B cell (primary cell): ENCODE measurements at regions not wholly inside any gene's neighbourhood (a gene's known extent, or its start where the extent isn't known, plus 50 kb on each side); places are given as distances from the start of the nearest gene placed in this dataset.
A peak's percentile ranks its signal among the peaks of the same experiment; 100 is the strongest.

Experiments
- ATAC-seq: fragments of 200-7000 bp; cut with Tn5 transposase; one replicate; pipeline ENCODE4 v1.10.0; 2021; ENCODE audit warnings: low read depth, mild to moderate bottlenecking, moderate number of reproducible peaks, moderate library complexity
- CTCF ChIA-PET: fragments of 350-600 bp; sonication (Branson Sonifier 250); formaldehyde crosslinking; loops from one replicate; lab custom pipeline; 2021; ENCODE audit warnings: antibody characterized with exemption, inconsistent platforms; lab: Charles Lee
- POLR2A ChIA-PET: fragments of 350-600 bp; sonication (Branson Sonifier 250); formaldehyde crosslinking; loops from one replicate; lab custom pipeline; 2021; ENCODE audit warnings: antibody characterized with exemption; lab: Charles Lee
- DNase-seq: peaks from one replicate; pipeline ENCODE4 v3.0.0; 2013
- H2AFZ ChIP-seq: 2 replicates; pipeline ENCODE4 v1.6.1; 2012; ENCODE audit warnings: mild to moderate bottlenecking, low read depth, low read length; ENCODE audit not compliant: insufficient read depth, poor library complexity, severe bottlenecking
- H3K27ac ChIP-seq, 2 donors: 1 replicate in 1 of 2; 2 replicates in 1 of 2; pipeline ENCODE4 v1.5.1; 2012 to 2013; ENCODE audit warnings: low read length in 2 of 2, mild to moderate bottlenecking in 2 of 2, moderate library complexity in 1 of 2
- H3K27me3 ChIP-seq, 4 experiments: fragments of 200-600 bp in 1 of 4; sonication (generic) in 1 of 4; replicated peaks in 1 of 4; 1 replicate in 2 of 4; 2 replicates in 2 of 4; pipeline versions ENCODE4 v1.6.1 to v1.7.0; 2013 to 2016; ENCODE audit warnings: low read length in 3 of 4, mild to moderate bottlenecking in 2 of 4, mixed read lengths in 1 of 4, moderate library complexity in 1 of 4; ENCODE audit not compliant: insufficient read depth in 4 of 4, control insufficient read depth in 3 of 4; ENCODE audit errors: control extremely low read depth in 1 of 4
- H3K36me3 ChIP-seq, 2 experiments: replicated peaks in 1 of 2; 1 replicate in 1 of 2; 2 replicates in 1 of 2; pipeline versions ENCODE4 v1.6.1 to v1.7.1; 2013; ENCODE audit warnings: low read length in 1 of 2; ENCODE audit not compliant: insufficient read depth in 2 of 2, control insufficient read depth in 1 of 2; ENCODE audit errors: control extremely low read depth in 1 of 2, extremely low read depth in 1 of 2
- H3K4me1 ChIP-seq, 2 donors: fragments of 200-600 bp in 1 of 2; sonication (generic) in 1 of 2; 1 replicate in 1 of 2; 2 replicates in 1 of 2; pipeline versions ENCODE4 v1.5.1 to v1.6.1; 2013 to 2017; ENCODE audit warnings: low read length in 2 of 2; ENCODE audit not compliant: control insufficient read depth in 2 of 2, insufficient read depth in 2 of 2
- H3K4me2 ChIP-seq: replicated peaks from 2 replicates; pipeline ENCODE3; 2012; ENCODE audit warnings: mild to moderate bottlenecking, low read depth, low read length; ENCODE audit not compliant: poor library complexity, severe bottlenecking
- H3K4me3 ChIP-seq, 5 experiments: fragments of 200-600 bp in 1 of 5; sonication (generic) in 1 of 5; 1 replicate in 3 of 5; 2 replicates in 2 of 5; pipeline versions ENCODE4 v1.5.1 to v1.7.0; 2011 to 2016; ENCODE audit warnings: low read length in 4 of 5, mild to moderate bottlenecking in 4 of 5, low read depth in 2 of 5, control low read depth in 1 of 5, moderate library complexity in 1 of 5; ENCODE audit not compliant: insufficient read depth in 1 of 5; ENCODE audit errors: control extremely low read depth in 1 of 5, extremely low read depth in 1 of 5
- H3K79me2 ChIP-seq: fragments of 200-600 bp; sonication (generic); one replicate; pipeline ENCODE4 v1.6.0; 2016; ENCODE audit warnings: low read length; ENCODE audit not compliant: control insufficient read depth, insufficient read depth
- H3K9ac ChIP-seq: fragments of 200-600 bp; sonication (generic); 2 replicates; pipeline ENCODE4 v1.6.1; 2017; ENCODE audit warnings: mild to moderate bottlenecking, low read length, moderate library complexity
- H3K9me3 ChIP-seq, 3 donors: one replicate each; pipeline versions ENCODE4 v1.6.1 to v1.7.1; 2013; ENCODE audit warnings: low read length in 2 of 3; ENCODE audit not compliant: control insufficient read depth in 2 of 3, insufficient read depth in 1 of 3; ENCODE audit errors: control extremely low read depth in 1 of 3
- H4K20me1 ChIP-seq: 2 replicates; pipeline ENCODE4 v1.6.0; 2012; ENCODE audit warnings: mild to moderate bottlenecking, low read length; ENCODE audit not compliant: insufficient read depth, control insufficient read depth, poor library complexity, severe bottlenecking
- H3K27ac Mint-ChIP-seq: one replicate; pipeline ENCODE4 v1.8.0; 2021; ENCODE audit warnings: mixed read lengths
- H3K27me3 Mint-ChIP-seq: one replicate; pipeline ENCODE4 v1.8.0; 2021; ENCODE audit warnings: mixed read lengths
- H3K4me1 Mint-ChIP-seq: one replicate; pipeline ENCODE4 v1.8.0; 2021; ENCODE audit warnings: mixed read lengths
- H3K4me3 Mint-ChIP-seq: one replicate; pipeline ENCODE4 v1.8.0; 2021; ENCODE audit warnings: mixed read lengths
- H3K9me3 Mint-ChIP-seq: one replicate; pipeline ENCODE4 v1.8.0; 2022; ENCODE audit warnings: mixed read lengths; ENCODE audit not compliant: insufficient read depth
- EZH2 ChIP-seq: IDR thresholded peaks from 2 replicates; pipeline ENCODE4 v1.6.1; 2012; ENCODE audit warnings: borderline replicate concordance, low read depth, mild to moderate bottlenecking, moderate library complexity, low read length; ENCODE audit not compliant: insufficient read depth, poor library complexity, severe bottlenecking
- WGBS: methylation state at CpG from one replicate; pipeline ENCODE4 v1.1.5; 2013; ENCODE audit warnings: missing lambda C conversion rate; ENCODE audit not compliant: insufficient coverage; 5-methylcytosine and 5-hydroxymethylcytosine counted together
- intact Hi-C: fragments of 100-400 bp; cut with micrococcal nuclease; formaldehyde crosslinking; loops from one replicate; pipeline ENCODE4 v1.10.0; 2022
- TF ChIP-seq, protein P1 (sequence below): fragments of 200-600 bp; IDR thresholded peaks from one replicate; pipeline ENCODE4 v1.8.0; 2022; ENCODE audit warnings: antibody characterized with exemption, mild to moderate bottlenecking

- Histone ChIP-seq H3K9ac (no peak overlapping the region), H3K9me3 (peaks cover 0 to 16% (median 12%) of the 10 kb centered on the region in 3 donors), H3K36me3 (no peaks in the 10 kb centered on the region), H3K27me3 (peaks cover 0 to 15% (median 2%) of the 10 kb centered on the region in 4 experiments), H3K4me3 (no peak overlapping the region), H2AFZ (no peak overlapping the region), H4K20me1 (no peaks in the 10 kb centered on the region), H3K4me2 (peak overlapping the region; percentile 61), H3K27ac (no peak overlapping the region), H3K79me2 (no peaks in the 10 kb centered on the region), H3K4me1 (peaks cover 8 to 20% of the 10 kb centered on the region in 2 donors)
- peak overlapping the region; percentile 6 for H3K4me3 Mint-ChIP-seq
- H3K27ac Mint-ChIP-seq, result no peak overlapping the region
- no peak for ATAC-seq
- POLR2A ChIA-PET, result no interaction called here
- peaks cover 28% of the 10 kb centered on the region for H3K27me3 Mint-ChIP-seq
- WGBS, result 70% methylated on average over 15 of the region's 17 CpGs
- intact Hi-C loops, result no loop called here
- no peak for DNase-seq
- CTCF ChIA-PET, result no interaction called here
- TF ChIP-seq, protein P1, sequence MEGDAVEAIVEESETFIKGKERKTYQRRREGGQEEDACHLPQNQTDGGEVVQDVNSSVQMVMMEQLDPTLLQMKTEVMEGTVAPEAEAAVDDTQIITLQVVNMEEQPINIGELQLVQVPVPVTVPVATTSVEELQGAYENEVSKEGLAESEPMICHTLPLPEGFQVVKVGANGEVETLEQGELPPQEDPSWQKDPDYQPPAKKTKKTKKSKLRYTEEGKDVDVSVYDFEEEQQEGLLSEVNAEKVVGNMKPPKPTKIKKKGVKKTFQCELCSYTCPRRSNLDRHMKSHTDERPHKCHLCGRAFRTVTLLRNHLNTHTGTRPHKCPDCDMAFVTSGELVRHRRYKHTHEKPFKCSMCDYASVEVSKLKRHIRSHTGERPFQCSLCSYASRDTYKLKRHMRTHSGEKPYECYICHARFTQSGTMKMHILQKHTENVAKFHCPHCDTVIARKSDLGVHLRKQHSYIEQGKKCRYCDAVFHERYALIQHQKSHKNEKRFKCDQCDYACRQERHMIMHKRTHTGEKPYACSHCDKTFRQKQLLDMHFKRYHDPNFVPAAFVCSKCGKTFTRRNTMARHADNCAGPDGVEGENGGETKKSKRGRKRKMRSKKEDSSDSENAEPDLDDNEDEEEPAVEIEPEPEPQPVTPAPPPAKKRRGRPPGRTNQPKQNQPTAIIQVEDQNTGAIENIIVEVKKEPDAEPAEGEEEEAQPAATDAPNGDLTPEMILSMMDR, result no peak
- no peak for TF ChIP-seq EZH2
- H3K9me3 Mint-ChIP-seq, result peaks cover 8% of the 10 kb centered on the region
- peaks cover 27% of the 10 kb centered on the region for H3K4me1 Mint-ChIP-seq
Measured at GRCh38 chr6:170148709-170149470, 142.0 kb downstream of the DLL1 start.
